ENCODE measurements at regions not wholly inside any gene's neighbourhood (a gene's known extent, or its start where the extent isn't known, plus 50 kb on each side); places are given as distances from the start of the nearest gene placed in this dataset.

DNA sequence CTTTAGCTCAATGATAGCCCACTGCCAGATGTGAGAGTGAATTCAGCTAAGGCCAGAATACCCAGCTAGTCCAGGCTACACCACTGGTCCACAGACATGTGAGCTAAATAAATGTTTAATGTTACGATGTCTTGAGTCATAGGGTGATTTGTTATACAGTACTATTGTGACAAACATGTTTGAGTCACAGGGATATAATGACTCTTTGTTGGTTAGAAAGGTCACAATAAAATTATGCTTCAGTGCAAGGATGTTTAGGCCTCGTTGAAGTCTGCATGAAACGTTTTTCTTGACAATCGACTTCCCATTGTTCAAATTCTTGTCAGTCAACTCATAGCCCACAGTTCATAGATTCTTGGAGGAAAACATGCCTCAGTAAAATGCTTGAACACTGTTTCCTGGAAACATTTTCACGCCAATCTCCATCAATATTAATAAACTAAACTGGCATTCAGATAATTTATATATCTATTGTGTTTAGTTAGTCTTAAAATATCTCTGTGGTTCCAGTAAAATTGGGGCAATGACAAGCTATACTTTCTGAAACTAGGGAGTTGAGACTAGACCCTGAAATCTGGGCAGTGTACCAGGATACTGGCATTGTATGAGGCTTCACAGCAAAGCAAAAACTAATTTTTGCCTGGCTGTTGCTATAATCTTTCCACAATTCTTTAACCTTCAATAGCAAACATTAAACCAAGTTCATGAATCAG is 650.8 kb upstream of the KIRREL3 start:
- Histone ChIP-seq H3K9me3 (no peaks in the 10 kb centered on the region), H3K4me3 (no peak overlapping the region), H3K27ac (no peak overlapping the region), H3K4me1 (ENCODE audit: control insufficient read depth in 1 of 2, low read depth in 2 of 2) (no peaks in the 10 kb centered on the region), H3K36me3 (no peaks in the 10 kb centered on the region), H3K27me3 (replicated peaks; ENCODE audit: insufficient read depth) (no peaks in the 10 kb centered on the region)
- DNase-seq (ENCODE audit: low spot score) (no peak), ATAC-seq (ENCODE audit: insufficient number of reproducible peaks, low FRiP score, low read depth) (no peak)
- TF ChIP-seq, protein P1, sequence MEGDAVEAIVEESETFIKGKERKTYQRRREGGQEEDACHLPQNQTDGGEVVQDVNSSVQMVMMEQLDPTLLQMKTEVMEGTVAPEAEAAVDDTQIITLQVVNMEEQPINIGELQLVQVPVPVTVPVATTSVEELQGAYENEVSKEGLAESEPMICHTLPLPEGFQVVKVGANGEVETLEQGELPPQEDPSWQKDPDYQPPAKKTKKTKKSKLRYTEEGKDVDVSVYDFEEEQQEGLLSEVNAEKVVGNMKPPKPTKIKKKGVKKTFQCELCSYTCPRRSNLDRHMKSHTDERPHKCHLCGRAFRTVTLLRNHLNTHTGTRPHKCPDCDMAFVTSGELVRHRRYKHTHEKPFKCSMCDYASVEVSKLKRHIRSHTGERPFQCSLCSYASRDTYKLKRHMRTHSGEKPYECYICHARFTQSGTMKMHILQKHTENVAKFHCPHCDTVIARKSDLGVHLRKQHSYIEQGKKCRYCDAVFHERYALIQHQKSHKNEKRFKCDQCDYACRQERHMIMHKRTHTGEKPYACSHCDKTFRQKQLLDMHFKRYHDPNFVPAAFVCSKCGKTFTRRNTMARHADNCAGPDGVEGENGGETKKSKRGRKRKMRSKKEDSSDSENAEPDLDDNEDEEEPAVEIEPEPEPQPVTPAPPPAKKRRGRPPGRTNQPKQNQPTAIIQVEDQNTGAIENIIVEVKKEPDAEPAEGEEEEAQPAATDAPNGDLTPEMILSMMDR (IDR thresholded peaks at IDR 0.05): no peak

DNA sequence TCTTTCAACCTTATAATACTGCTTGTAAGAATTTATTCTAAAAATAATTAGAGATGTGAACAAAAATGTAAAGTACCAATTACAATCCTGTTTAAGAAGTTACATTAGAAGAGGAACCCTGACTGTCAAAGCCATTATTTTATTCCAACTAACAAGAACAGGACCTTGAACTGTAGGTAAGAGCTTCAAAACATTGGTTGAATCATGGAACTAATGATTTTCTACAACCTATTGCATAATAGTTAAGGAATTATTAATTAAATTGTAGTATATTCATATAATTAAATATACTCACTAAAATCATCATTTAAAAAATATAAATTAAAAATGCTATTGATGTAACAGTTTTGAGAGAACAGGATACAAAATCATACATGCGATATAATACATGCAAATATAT is 649.4 kb upstream of the KIRREL3 start:
- Histone ChIP-seq H3K27me3 (replicated peaks; ENCODE audit: insufficient read depth) (no peaks in the 10 kb centered on the region), H3K36me3 (no peaks in the 10 kb centered on the region), H3K9me3 (no peaks in the 10 kb centered on the region), H3K4me3 (no peak overlapping the region), H3K4me1 (ENCODE audit: control insufficient read depth in 1 of 2, low read depth in 2 of 2) (no peaks in the 10 kb centered on the region), H3K27ac (no peak overlapping the region)
- TF ChIP-seq, protein P1 (IDR thresholded peaks at IDR 0.05): no peak
- ATAC-seq (ENCODE audit: insufficient number of reproducible peaks, low FRiP score, low read depth): no peak
- no peak for DNase-seq (ENCODE audit: low spot score)

- DNase-seq (ENCODE audit: low spot score): no peak
- H3K27me3 ChIP-seq (replicated peaks; ENCODE audit: insufficient read depth): no peaks in the 10 kb centered on the region
- H3K27ac ChIP-seq: no peak overlapping the region
- no peaks in the 10 kb centered on the region for H3K9me3 ChIP-seq
- no peaks in the 10 kb centered on the region for H3K4me1 ChIP-seq (ENCODE audit: control insufficient read depth in 1 of 2, low read depth in 2 of 2)
- no peak overlapping the region for H3K4me3 ChIP-seq
- ATAC-seq (ENCODE audit: insufficient number of reproducible peaks, low FRiP score, low read depth): no peak
- TF ChIP-seq, protein P1 (IDR thresholded peaks at IDR 0.05): no peak
- no peaks in the 10 kb centered on the region for H3K36me3 ChIP-seq
These were observed 648.5 kb upstream of the KIRREL3 start for GRCh38 chr11:127649071-127649470.

DNA sequence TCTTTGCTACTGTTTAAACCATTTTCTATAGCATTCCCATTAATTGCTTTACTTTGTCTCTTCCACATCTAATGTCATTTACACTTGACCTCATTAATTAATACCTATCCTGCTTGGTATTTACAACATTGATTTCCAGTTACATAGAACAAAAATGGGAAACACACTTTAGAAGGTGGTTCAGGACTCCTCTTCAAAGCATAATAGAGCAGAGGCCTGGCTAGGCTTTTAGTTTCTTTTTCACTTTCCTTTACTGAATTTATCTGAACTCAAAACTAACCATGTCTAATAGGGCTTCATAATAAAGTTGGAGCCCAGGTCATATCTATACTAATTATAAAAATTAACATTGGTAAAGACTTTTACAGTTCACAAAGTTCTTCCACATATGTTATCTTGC is 648.0 kb upstream of the KIRREL3 start:
- DNase-seq (ENCODE audit: low spot score) (no peak), ATAC-seq (ENCODE audit: insufficient number of reproducible peaks, low FRiP score, low read depth) (no peak)
- no peaks in the 10 kb centered on the region for H3K4me1 ChIP-seq (ENCODE audit: control insufficient read depth in 1 of 2, low read depth in 2 of 2)
- TF ChIP-seq, protein P1 (IDR thresholded peaks at IDR 0.05): no peak
- H3K9me3 ChIP-seq: no peaks in the 10 kb centered on the region
- no peaks in the 10 kb centered on the region for H3K27me3 ChIP-seq (replicated peaks; ENCODE audit: insufficient read depth)
- H3K27ac ChIP-seq: no peak overlapping the region
- H3K4me3 ChIP-seq: no peak overlapping the region
- no peaks in the 10 kb centered on the region for H3K36me3 ChIP-seq

GRCh38 chr11:127644366-127644765 is 643.8 kb upstream of the KIRREL3 start:
- DNase-seq (ENCODE audit: low spot score) (no peak), ATAC-seq (ENCODE audit: insufficient number of reproducible peaks, low FRiP score, low read depth) (no peak)
- TF ChIP-seq, protein P1 (IDR thresholded peaks at IDR 0.05): no peak
- no peaks in the 10 kb centered on the region for H3K27me3 ChIP-seq (replicated peaks; ENCODE audit: insufficient read depth)
- H3K27ac ChIP-seq: no peak overlapping the region
- H3K36me3 ChIP-seq: no peaks in the 10 kb centered on the region
- no peaks in the 10 kb centered on the region for H3K4me1 ChIP-seq (ENCODE audit: control insufficient read depth in 1 of 2, low read depth in 2 of 2)
- H3K9me3 ChIP-seq: no peaks in the 10 kb centered on the region
- no peak overlapping the region for H3K4me3 ChIP-seq
